ENCODE measurements at regions not wholly inside any gene's neighbourhood (a gene's known extent, or its start where the extent isn't known, plus 50 kb on each side); places are given as distances from the start of the nearest gene placed in this dataset.

- no peak for TF ChIP-seq CTCF (IDR thresholded peaks at IDR 0.05 in 8 of 11, conservative IDR thresholded peaks at IDR 0.05 in 3 of 11)
- no peak for TF ChIP-seq POLR2A (IDR thresholded peaks at IDR 0.05)
Observed at GRCh38 chr17:27956601-27957445, 63.7 kb upstream of the LYRM9 start.

Data from spleen (tissue), 7 donors.